ENCODE measurements at regions not wholly inside any gene's neighbourhood (a gene's known extent, or its start where the extent isn't known, plus 50 kb on each side); places are given as distances from the start of the nearest gene placed in this dataset.
"Not testable (repeated sequence)": the region's sequence is repeated elsewhere in the genome, so short reads cannot be mapped to it uniquely, and the experiment has no call there.

DNA sequence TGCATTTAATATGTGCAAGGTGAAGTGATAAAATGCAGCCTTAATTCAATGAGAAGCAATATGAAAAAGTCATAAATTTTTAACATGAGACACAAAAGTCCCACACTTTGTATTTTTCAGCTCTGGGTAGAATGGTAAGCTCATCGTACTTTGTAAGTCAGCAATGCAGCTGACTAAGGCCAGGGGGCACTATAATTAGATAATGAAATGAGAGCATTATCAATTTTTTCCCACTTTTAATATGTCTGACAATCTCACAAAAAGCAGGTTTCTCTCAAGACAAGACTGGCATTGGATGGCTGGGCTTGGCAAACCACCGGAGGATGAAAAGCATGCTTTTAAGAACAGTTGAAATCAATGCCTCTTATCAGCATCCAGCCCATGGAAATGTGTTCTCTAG, 162.8 kb downstream of the FAM174A start:
- no peak for DNase-seq

DNA sequence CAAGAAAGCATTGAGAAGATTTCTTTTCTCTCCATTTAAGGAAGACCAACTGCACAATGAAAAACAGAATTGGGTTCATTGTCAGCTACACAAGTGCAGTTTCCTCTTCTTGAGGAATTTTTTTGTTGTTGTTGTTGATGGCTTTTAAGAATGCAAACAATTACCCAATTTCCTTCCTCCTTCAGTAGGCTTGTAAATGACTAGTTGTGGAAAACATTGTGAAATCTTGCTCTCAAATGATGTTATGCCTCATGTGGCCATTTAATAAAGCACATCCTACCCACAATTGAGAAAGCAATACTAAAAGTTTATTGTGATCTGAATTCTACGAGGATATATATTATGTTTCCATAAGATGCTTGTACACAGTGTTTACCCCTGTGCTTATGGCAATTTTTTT, 171.6 kb downstream of the FAM174A start:
- DNase-seq: no peak

DNA sequence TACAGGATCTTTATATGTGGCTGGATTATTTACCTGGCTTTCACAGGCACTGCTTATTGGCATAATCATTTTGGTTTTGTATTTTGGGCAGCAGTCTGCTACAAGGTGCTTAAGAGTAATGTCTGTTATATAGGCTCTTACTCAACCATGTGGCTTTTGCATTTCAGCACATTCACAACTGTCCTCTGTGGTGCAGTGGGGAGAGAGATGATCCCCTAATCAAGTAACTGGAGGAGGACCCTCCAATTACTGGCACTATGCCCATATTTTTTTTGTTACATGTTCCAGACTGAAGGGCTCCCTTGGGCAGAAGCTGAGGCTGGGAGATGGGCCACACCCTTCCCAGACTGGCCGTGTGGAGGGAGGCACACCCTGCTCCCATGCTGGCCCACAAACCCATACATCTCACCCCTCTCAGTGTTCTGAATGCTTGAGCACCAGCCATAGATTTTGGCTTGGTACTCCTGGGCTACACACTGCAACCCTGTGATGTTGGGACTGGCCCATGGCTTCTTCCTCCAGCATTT, 173.5 kb downstream of the FAM174A start:
- DNase-seq: no peak

DNA sequence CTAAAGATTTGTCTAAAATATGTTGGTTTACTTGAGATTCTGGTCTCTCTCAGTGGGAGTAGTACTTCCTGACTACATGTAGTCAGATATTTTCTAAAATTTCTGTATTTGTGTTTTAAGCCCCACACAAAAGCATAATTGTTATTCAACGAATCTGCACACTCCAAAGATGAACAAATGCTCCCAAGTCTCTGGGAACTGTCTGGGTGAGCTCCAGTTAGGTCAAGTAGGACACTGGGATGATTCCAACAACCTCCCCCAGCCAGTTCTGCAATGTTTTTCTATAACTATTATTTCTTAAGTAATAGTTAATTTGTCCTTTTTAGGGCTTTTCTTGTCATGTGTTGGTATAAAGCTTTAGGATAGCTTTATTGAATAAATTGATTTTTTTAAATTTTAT, 174.6 kb downstream of the FAM174A start:
- DNase-seq: no peak

DNA sequence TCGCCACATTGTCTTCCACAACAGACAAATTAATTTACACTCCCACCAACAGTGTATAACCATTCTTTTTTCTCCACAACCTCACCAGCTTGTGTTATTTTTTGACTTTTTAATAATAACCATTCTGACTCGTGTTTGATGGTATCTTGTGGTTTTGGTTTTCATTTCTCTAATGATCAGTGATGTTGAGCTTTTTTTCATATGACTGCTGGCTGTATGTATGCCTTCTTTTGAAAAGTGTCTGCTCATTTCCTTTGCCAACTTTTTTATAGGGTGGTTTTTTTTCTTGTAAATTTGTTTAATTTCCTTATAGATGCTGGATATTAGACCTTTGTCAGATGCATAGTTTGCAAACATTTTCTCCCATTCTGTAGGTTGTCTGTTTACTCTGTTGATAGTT, 179.6 kb downstream of the FAM174A start:
- DNase-seq: not testable (repeated sequence)

DNA sequence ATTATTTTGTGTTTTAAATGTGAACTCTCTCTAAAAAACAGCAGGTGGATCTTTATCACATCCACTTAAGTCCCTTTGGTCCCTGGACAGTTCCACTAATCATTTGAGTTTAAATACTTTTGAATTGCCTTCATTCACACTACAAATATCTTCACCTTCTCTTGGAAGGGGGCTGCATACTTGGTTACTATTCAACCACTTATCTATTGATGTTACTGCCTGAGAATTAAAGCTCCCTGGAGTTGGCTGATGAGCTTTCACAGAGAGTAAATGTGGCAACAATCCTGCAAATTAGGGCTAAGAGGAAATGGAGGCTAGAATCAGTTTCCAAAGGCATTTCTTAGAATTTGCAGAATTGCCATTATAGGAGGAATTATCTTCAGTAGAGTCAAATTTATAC, 180.4 kb downstream of the ST8SIA4 start:
- DNase-seq: no peak

DNA sequence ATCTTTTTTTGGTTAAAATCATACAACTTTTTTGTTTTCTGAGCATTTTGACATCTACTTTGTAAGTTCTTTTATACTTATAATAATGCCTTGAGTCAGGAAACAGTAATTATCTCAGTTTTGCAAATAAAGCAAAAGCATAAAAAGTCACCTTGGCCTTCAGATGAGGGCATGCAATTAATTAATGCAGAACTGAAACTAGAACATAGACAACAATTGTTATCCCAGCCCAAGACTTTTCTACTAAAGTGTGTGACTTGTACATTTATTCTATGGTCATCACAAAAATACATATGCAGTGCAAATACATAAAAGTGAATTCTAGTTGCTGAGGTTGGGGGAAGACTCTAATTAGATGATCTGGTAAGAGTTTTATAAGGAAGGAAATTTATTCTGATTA, 179.9 kb downstream of the ST8SIA4 start:
- no peak for DNase-seq

DNA sequence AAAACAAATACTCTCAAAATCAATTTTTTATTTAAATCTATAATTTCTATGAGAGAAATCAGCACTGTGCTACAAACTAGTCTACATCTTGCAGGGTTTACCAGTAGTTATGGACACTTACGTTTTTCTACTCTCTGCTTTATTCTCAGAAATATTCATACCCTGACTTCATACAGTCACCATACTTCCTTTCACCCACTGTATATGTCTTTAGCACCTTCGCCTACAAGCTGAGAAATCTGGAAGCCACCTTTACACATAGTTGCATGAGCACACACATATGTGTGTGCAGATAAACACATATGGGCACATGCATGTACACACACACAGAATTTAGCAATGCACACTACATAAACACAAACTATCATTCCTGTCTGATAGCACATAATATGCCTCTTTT, 177.0 kb downstream of the ST8SIA4 start:
- no peak for DNase-seq

DNA sequence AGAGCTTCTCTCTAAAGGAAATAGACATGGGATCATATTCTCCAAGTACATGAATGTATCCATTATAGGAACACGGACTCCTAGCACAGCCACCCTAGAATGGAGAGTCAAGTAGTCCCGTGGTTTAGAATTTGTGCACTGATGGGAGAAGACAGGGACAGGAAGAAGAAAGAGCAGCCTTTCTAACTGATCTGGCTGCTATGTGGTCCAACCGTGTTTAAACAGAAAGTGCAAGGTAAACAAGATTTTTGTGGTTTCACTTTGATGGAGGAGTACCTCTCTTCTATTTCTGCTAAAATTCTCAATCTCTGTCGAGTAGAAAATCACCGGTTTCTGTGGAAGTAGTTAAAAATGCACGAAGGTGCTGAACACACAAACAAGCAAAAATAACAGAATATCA, 171.3 kb downstream of the ST8SIA4 start:
- no peak for DNase-seq

DNA sequence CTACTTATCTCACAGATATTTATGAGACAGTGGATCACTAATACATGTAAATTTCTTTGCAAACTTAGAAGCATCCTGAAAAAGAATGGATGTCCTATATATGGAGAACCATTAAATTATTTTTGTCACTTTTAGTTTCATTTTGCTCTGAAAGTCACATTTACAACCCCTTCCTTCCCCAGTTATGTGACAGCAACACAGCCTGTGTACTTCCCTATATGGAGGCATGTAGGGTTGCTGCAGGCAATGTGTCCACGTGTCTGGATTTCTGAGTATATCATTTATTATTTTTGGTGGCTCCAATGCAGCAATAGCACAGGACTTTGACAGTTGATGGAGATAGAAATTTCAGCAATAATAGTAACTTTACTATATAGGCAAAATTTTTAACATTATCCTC, 156.4 kb downstream of the ST8SIA4 start:
- peak; percentile 27 for DNase-seq

DNA sequence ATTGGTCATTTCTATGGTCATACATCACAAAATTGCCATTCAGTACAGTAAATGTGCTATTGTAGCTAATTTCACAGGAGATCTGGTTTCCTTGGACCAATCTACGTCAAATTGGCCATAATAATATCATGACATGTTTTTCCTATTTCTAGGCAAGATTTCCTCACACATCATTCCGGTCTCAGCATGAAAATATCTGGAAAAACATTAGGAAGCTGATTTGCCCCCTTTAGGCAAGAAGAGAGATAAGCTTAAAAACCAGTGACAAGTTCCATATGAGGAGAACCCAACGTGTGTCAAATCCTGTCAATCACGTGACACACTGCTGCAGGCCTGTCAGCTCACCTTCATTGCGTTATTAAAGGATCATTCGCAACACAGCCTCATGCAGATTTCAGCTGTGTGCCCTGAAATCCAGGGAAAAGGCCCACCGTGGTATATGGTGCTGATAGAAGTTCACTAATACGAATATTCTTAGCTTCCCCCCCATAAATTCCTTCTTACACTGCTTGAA, 153.3 kb downstream of the ST8SIA4 start:
- no peak for DNase-seq

DNA sequence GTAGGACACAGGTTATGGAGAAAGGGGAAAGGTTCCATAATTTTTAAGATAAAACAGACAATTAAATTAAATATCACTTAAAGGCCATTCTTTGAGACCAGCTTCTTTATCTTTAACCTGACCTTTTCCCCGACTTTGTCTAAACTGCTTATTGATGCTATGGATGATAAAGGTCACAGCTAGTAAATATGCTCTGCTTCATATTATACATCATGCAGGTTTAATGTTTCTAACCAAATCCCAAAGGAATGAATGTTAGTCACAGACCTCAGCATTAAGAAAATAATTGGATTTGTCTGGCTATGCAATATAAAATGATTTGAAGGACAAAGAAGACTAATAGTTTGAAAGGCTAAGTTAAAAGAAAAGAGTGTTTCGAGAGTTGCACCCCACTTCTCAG, 147.6 kb downstream of the ST8SIA4 start:
- no peak for DNase-seq
